NCI-H2029 treated with DMSO at 0.1 percent for 48 hours (cell line): ENCODE measurements at regions not wholly inside any gene's neighbourhood (a gene's known extent, or its start where the extent isn't known, plus 50 kb on each side); places are given as distances from the start of the nearest gene placed in this dataset.

Experiments
- DNase-seq: peaks from one replicate; lab custom pipeline; 2025; lab: John Stamatoyannopoulos, UW

GRCh38 chr7:17521437-17521836 lies 223.0 kb downstream of the AHR start:
- DNase-seq: no peak

- DNase-seq: peak; percentile 32
Measured at GRCh38 chr7:17523813-17524739, 225.6 kb downstream of the AHR start.

GRCh38 chr7:17524746-17525145 lies 226.3 kb downstream of the AHR start:
- no peak for DNase-seq

GRCh38 chr7:17526621-17527020 lies 228.2 kb downstream of the AHR start:
- no peak for DNase-seq

- DNase-seq: no peak
Measured at GRCh38 chr7:17528636-17529035, 230.2 kb downstream of the AHR start.

GRCh38 chr7:17530244-17530643 lies 231.8 kb downstream of the AHR start:
- DNase-seq: no peak

- DNase-seq: no peak
Measured at GRCh38 chr7:17530741-17531421, 232.4 kb downstream of the AHR start.

- DNase-seq: no peak
Measured at GRCh38 chr7:17532861-17533404, 234.5 kb downstream of the AHR start.

- no peak for DNase-seq
Measured at GRCh38 chr7:17534348-17534747, 235.9 kb downstream of the AHR start.

- DNase-seq: no peak
Measured at GRCh38 chr7:17535776-17536175, 237.3 kb downstream of the AHR start.

GRCh38 chr7:17544401-17544800 lies 245.9 kb downstream of the AHR start:
- DNase-seq: no peak

GRCh38 chr7:17545348-17545747 lies 246.9 kb downstream of the AHR start:
- no peak for DNase-seq

- no peak for DNase-seq
Measured at GRCh38 chr7:17546189-17546588, 247.7 kb downstream of the AHR start.

- DNase-seq: no peak
Measured at GRCh38 chr7:17546592-17546991, 248.1 kb downstream of the AHR start.

GRCh38 chr7:17548014-17548653 lies 249.7 kb downstream of the AHR start:
- no peak for DNase-seq

GRCh38 chr7:17549406-17549805 lies 251.0 kb downstream of the AHR start:
- no peak for DNase-seq

- DNase-seq: no peak
Measured at GRCh38 chr7:17552373-17552772, 253.9 kb downstream of the AHR start.

GRCh38 chr7:17552952-17553351 lies 254.5 kb downstream of the AHR start:
- no peak for DNase-seq

GRCh38 chr7:17554341-17555015 lies 256.0 kb downstream of the AHR start:
- DNase-seq: no peak

- no peak for DNase-seq
Measured at GRCh38 chr7:17556247-17556956, 257.9 kb downstream of the AHR start.

- DNase-seq: no peak
Measured at GRCh38 chr7:17557251-17557671, 258.8 kb downstream of the AHR start.
